Suprapubic skin (tissue), 4 donors: ENCODE measurements at regions not wholly inside any gene's neighbourhood (a gene's known extent, or its start where the extent isn't known, plus 50 kb on each side); places are given as distances from the start of the nearest gene placed in this dataset.

Experiments
- EP300 ChIP-seq: sonication (generic); formaldehyde crosslinking; IDR thresholded peaks from one replicate; pipeline ENCODE4 v1.6.1; 2017; ENCODE audit warnings: antibody characterized with exemption
- POLR2A ChIP-seq, 2 donors: fragments of 450-650 bp; IDR thresholded peaks; one replicate each; pipeline ENCODE4 v1.6.1; 2017; ENCODE audit warnings: antibody characterized with exemption in 2 of 2, mild to moderate bottlenecking in 2 of 2, moderate library complexity in 2 of 2
- POLR2AphosphoS5 ChIP-seq, 3 donors: sonication (generic); formaldehyde crosslinking; IDR thresholded peaks; one replicate each; pipeline ENCODE4 v1.6.1; 2017; ENCODE audit warnings: antibody characterized with exemption in 3 of 3
- TF ChIP-seq, protein P1 (sequence below), 2 donors: fragments of 200-600 bp in 1 of 2; fragments of 450-650 bp in 1 of 2; sonication (generic) in 1 of 2; IDR thresholded peaks; one replicate each; pipeline ENCODE4 v1.5.1; 2016 to 2019; ENCODE audit warnings: antibody characterized with exemption in 2 of 2, mild to moderate bottlenecking in 1 of 2, moderate library complexity in 1 of 2

DNA sequence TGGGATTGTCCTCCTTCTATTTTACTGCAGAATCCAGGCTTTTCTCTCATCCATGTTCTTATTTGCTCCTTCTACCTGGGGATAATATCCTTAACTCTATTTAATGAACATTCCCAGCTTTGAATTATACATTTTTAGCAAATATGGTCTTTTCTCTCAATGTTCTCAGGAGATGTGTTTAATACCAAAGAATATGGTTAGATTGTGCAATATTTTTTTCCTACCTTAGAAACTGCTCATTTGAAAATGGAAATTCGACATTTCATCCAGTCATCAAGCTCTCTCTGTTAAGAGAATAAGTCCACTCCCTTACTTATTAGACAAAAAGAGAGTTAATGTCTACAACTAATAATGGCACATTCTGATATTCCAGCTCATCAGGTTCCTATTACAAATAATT, 160.4 kb upstream of the GULP1 start:
- TF ChIP-seq POLR2A (IDR thresholded peaks at IDR 0.05) (no peak), POLR2AphosphoS5 (IDR thresholded peaks at IDR 0.05) (no peak), EP300 (no peak)
- TF ChIP-seq, protein P1, sequence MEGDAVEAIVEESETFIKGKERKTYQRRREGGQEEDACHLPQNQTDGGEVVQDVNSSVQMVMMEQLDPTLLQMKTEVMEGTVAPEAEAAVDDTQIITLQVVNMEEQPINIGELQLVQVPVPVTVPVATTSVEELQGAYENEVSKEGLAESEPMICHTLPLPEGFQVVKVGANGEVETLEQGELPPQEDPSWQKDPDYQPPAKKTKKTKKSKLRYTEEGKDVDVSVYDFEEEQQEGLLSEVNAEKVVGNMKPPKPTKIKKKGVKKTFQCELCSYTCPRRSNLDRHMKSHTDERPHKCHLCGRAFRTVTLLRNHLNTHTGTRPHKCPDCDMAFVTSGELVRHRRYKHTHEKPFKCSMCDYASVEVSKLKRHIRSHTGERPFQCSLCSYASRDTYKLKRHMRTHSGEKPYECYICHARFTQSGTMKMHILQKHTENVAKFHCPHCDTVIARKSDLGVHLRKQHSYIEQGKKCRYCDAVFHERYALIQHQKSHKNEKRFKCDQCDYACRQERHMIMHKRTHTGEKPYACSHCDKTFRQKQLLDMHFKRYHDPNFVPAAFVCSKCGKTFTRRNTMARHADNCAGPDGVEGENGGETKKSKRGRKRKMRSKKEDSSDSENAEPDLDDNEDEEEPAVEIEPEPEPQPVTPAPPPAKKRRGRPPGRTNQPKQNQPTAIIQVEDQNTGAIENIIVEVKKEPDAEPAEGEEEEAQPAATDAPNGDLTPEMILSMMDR (IDR thresholded peaks at IDR 0.05), result no peak
